ELR (cell line): ENCODE measurements at regions not wholly inside any gene's neighbourhood (a gene's known extent, or its start where the extent isn't known, plus 50 kb on each side); places are given as distances from the start of the nearest gene placed in this dataset.
A peak's percentile ranks its signal among the peaks of the same experiment; 100 is the strongest.
"Not testable (repeated sequence)": the region's sequence is repeated elsewhere in the genome, so short reads cannot be mapped to it uniquely, and the experiment has no call there.

Experiments
- DNase-seq: peaks from one replicate; pipeline ENCODE4 v3.0.0-alpha.2; 2015; ENCODE audit warnings: low read depth

DNA sequence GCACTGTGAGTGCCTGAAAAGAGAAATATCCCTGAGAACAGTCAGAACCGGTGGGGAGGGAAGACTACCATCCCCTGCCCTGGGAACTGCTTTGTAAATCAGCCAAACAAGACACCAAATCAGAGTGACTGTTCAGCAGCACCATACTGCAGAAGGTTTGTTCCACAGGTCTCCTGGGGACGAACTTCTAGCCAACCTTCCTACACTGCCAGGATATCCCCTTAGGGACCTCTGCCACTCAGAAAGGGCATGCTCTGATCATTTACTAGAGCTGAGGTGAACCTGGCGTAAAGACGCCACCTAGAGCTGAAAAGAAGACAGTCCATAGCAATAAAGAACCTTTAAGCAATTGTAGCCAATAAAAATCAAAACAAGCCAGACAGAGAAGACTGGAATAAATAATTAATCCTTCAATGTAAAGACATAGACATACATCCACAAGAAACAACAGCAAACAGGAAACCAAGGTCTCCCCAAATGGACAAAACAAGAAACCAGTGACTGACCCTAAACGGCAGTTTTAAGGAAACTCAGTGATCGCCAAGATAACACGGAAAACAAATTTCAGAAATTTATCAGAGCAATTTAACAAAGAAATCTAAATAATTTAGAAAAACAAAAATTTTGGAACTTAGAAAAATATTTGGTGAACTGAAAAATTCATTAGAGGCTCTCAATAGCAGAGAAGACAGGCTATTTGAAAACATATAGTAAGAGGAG, 228.1 kb upstream of the AMIGO2 start:
- DNase-seq = peak; percentile 80

DNA sequence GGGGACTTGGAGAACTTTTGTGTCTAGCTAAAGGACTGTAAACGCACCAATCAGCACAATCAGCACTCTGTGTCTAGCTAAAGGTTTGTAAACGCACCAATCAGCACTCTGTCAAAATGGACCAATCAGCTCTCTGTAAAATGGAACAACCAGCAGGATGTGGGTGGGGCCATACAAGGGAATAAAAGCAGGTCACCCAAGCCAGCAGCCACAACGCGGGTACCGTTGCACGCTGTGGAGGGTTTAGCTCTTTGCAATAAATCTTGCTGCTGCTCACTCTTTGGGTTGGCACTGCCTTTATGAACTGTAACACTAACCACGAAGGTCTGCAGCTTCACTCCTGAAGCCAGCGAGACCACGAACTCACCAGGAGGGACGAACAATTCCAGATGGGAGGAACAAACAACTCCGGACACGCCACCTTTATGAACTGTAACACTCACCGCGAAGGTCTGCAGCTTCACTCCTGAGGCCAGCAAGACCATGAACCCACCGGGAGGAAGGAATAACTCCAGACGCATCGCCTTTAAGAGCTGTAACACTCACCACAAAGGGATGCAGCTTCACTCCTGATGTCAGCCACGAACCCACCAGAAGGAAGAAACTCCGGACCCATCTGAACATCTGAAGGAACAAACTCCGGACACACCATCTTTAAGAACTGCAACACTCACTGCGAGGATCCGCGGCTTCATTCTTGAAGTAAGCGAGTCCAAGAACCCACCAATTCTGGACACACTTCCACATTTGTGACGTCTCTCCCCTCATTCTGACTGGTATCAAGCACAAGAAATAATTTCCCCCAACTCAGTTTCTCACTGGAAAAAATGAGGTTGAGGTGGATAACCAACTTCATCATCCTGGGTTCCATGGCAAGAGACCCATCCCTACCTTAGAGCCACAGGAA, 227.3 kb upstream of the AMIGO2 start:
- DNase-seq = not testable (repeated sequence)

DNA sequence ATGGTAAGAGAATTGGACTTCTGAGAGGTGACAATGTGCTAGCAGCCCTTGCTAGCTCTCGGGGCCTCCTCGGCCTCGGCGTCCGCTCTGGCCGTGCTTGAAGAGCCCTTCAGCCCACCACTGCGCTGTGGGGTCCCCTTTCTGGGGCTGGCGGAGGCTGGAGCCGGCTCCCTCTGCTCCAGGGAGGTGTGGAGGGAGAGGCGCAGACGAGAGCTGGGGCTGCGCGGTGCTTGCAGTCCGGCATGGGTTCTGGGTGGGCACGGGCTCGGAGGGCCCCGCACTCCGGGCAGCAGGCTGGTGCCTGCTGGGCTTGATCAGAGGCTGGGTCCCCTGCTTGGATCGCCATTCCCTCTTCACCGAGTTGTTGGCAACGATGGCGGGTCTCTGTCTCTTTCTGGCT, 226.4 kb upstream of the AMIGO2 start:
- no peak for DNase-seq

DNA sequence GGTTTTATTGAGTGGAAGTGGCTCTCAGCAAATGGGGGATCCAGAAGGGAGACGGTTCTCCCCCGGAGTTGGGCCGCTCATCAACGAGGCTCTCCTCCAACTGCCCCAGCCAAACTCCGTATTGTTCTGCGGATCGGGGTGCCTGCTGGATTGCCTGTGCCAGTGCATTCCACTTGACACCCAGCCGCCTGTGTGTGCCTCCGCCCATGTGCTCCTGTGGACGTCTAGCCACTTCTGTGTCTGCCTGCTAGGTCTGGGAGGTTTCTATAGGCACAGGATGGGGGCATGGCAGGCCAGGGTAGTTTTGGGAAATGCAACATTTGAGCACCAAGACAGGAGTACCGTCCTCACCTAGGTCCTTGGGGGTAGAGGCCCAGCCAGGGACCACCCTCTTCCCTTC, 225.7 kb upstream of the AMIGO2 start:
- DNase-seq = no peak

DNA sequence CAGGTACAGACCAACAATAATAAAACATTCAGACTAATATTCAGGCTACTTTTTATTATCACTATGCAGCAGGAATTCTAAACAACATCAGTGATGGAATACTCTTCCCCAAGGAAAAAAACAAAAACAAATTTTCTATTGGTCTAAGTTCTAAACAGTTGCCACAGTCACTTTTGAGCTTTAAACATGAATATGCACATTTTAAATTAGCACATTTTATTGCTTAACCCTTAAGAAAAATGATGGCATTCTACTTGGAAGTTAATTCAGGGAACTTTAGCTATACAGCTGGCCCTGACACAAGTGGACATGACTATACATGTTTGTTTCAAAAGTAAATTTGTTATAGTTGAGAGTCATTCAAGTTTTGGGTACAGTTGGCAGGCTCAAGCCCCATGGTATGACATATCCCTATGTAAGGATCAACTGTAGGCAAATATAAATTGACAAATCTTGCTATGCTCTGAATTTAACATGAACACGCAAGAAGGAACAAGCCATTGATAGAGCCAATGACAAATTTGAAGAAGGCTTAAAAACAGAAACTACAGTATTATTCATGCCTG, 224.3 kb upstream of the AMIGO2 start:
- no peak for DNase-seq

DNA sequence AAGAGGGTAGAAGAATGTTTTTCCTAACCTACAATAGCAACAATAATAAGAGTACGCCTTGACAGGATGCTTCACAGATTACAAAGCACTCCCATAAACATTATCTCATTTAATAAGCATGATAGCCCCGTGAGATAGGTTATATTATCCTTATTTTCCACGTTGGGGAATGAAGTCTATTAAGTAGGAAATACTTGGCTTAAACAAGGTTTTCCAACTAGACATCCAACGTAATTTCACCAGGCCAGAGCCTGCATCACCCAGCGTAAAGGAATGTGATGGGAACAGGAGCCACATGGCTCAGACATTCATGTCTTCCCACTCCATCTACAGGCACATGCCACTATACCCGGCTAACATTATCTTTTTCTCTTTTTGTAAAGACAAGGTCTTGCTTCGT, 223.4 kb upstream of the AMIGO2 start:
- DNase-seq = peak; percentile 19

DNA sequence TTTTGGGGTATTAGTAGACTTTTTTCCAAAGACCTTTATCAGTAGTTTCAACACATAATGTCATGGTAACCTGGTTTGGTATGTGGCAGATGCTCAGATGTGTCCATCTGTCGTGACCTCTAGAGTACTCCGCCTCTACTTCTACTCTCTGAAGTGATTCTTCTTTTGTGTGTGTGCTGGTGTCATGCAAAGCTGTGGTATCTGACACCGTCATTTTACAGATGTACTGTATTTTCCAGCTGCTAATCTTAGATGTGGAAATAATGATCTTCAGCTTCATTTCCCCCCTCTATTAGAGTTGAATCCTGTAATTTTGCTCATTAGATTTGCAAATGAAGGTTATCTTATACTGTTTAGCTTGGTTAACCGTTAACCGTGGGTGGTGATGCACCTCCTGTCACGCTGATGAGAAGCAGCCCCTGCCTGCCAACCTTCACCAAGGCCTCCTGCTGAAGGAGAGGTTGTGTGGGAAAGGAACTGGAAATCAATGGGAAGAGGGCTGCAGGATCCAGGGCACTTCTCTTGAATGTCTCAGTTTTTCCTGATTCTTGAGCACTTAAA, 222.4 kb upstream of the AMIGO2 start:
- no peak for DNase-seq

DNA sequence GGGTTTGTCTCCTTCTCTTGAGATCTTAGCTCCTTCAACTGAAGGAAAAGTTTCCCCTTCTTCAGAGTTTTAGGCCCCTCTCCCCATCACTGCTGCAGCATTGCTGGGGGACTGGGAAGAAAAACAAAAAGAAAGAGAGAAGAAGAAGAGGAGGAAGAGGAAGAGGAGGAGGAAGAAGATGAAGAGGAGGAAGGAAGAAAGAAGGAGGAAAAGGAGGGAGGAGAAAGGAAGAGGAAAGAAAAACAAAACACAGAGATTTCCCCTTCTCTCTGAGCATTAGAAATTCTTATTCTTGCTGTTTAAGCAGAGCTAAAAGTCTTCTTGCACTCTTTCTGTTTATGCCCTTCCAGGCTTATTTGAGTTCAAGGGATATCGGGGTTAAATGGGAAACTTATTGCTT, 219.8 kb upstream of the AMIGO2 start:
- DNase-seq = no peak

DNA sequence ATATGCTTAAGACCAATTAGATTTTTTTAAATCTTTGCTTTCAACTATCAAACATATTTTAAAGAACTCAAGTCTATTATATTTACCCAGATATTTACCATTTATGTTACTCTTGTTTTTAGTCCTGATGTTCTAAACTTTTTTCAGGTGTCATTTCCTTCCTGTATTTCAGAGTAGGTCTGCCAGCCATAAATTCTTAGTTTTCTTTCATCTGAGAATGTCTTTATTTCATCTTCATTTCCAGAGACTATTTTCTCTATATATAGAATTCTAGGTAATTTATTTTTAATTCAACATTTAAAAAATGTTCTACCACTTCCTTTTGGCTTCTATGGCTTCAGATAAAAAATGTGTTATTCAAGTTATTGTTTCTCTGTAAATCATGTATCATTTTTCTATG, 218.2 kb upstream of the AMIGO2 start:
- DNase-seq = no peak

DNA sequence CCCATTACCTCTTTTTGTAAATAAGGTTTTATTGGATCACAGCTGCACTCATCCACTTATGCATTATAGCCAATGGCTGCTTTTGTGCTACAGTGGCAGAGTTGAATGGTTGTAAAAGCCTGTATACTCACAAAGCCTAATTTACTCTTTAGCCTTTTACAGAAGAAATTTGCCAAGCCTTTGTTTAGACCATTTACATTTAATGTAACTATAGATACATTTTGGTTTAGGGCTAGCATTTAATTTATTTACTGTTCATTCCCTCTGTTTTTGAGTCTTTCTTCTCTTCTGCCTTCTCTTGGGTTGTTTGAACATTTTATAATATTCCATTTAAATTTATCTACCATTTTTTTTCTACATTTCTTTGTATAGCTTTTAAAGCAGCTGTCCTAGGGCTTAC, 217.1 kb upstream of the AMIGO2 start:
- no peak for DNase-seq

DNA sequence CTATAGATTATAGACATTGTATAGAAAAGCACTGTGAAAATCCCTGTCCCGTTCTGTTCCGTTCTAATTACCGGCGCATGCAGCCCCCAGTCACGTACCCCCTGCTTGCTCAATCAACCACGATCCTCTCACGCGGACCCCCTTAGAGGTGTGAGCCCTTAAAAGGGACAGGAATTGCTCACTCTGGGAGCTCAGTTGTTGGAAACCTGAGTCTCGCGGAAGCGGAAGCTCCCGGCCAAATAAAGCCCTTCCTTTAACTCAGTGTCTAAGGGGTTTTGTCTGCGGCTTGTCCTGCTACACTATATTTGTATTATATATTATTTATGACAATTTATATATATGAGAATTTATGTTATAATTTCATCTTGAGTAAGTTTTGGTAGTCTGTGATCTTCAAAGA, 213.6 kb upstream of the AMIGO2 start:
- DNase-seq = no peak

DNA sequence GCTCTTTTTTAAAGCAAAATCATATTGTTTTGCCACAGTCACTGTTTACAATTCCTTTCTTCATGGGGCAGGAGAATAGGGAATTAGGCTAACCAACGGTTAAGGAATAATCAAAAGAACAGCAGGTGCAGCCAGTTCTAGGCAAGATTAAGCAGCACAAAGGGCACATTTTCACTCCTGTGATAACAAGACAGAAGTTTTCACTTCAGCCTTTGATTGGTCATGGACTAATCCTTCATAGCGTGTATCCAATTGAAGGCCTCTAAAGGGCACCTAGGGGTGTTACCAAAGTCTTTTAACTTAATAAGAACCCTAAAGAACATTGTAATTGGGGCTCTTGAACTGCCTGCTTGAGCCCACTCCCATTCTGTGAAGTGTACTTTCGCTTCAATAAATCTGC, 206.9 kb upstream of the AMIGO2 start:
- DNase-seq = no peak
